WTC11 (cell line): ENCODE measurements at regions not wholly inside any gene's neighbourhood (a gene's known extent, or its start where the extent isn't known, plus 50 kb on each side); places are given as distances from the start of the nearest gene placed in this dataset.

Experiments used
- ATAC-seq: fragments of 200-7000 bp; cut with Tn5 transposase; 2 replicates; pipeline ENCODE4 v1.10.0; 2021; ENCODE audit warnings: mild to moderate bottlenecking, moderate library complexity
- CTCF ChIA-PET: fragments of 300-600 bp; sonication (Branson Sonifier 250); formaldehyde crosslinking; loops from one replicate; lab custom pipeline; 2021; ENCODE audit warnings: antibody characterized with exemption; lab: Charles Lee
- POLR2A ChIA-PET: fragments of 350-600 bp; sonication (Branson Sonifier 250); formaldehyde crosslinking; loops from one replicate; lab custom pipeline; 2021; ENCODE audit warnings: antibody characterized with exemption; lab: Charles Lee
- DNase-seq: peaks from one replicate; pipeline ENCODE4 v3.0.0; 2021; ENCODE audit warnings: low spot score
- H3K27ac Mint-ChIP-seq: 2 replicates; pipeline ENCODE4 v1.8.0; 2021; ENCODE audit warnings: mixed read lengths
- H3K27me3 Mint-ChIP-seq: 2 replicates; pipeline ENCODE4 v1.8.0; 2021; ENCODE audit warnings: low read depth, mild to moderate bottlenecking, moderate library complexity, mixed read lengths
- H3K36me3 Mint-ChIP-seq: 2 replicates; pipeline ENCODE4 v1.8.0; 2021; ENCODE audit warnings: mixed read lengths
- H3K4me1 Mint-ChIP-seq: 2 replicates; pipeline ENCODE4 v1.8.0; 2022; ENCODE audit warnings: mixed read lengths
- H3K4me3 Mint-ChIP-seq: 2 replicates; pipeline ENCODE4 v1.8.0; 2021; ENCODE audit warnings: mild to moderate bottlenecking, moderate library complexity, mixed read lengths
- H3K9me3 Mint-ChIP-seq: 2 replicates; pipeline ENCODE4 v1.8.0; 2021; ENCODE audit warnings: mixed read lengths
- AFF4 ChIP-seq: sonication (generic); formaldehyde crosslinking; IDR thresholded peaks from 2 replicates; pipeline ENCODE4 v1.8.1; 2023; ENCODE audit warnings: mild to moderate bottlenecking, missing genetic modification reagents, borderline replicate concordance
- CREM ChIP-seq: sonication (generic); formaldehyde crosslinking; IDR thresholded peaks from 2 replicates; pipeline ENCODE4 v1.8.1; 2022; ENCODE audit warnings: mild to moderate bottlenecking, missing genetic modification reagents, moderate library complexity
- E2F1 ChIP-seq: sonication (generic); formaldehyde crosslinking; IDR thresholded peaks from 2 replicates; pipeline ENCODE4 v1.8.0; 2022; ENCODE audit warnings: mild to moderate bottlenecking, missing genetic modification reagents
- EMX1 ChIP-seq: fragments of 250-450 bp; sonication (Bioruptor Pico); IDR thresholded peaks from 2 replicates; pipeline ENCODE4 v1.8.0; 2021; ENCODE audit warnings: mild to moderate bottlenecking
- ETV6 ChIP-seq: sonication (generic); formaldehyde crosslinking; IDR thresholded peaks from 2 replicates; pipeline ENCODE4 v1.8.1; 2022; ENCODE audit warnings: mild to moderate bottlenecking, missing genetic modification reagents
- GABPB1 ChIP-seq: sonication (generic); formaldehyde crosslinking; IDR thresholded peaks from 2 replicates; pipeline ENCODE4 v1.8.1; 2023; ENCODE audit warnings: mild to moderate bottlenecking, missing genetic modification reagents
- KAT7 ChIP-seq: sonication (generic); formaldehyde crosslinking; IDR thresholded peaks from 2 replicates; pipeline ENCODE4 v1.8.1; 2023; ENCODE audit warnings: missing genetic modification reagents, mild to moderate bottlenecking, borderline replicate concordance
- SMAD4 ChIP-seq: sonication (generic); formaldehyde crosslinking; IDR thresholded peaks from 2 replicates; pipeline ENCODE4 v1.8.0; 2022; ENCODE audit warnings: mild to moderate bottlenecking, missing genetic modification reagents
- SP1 ChIP-seq: sonication (generic); formaldehyde crosslinking; conservative IDR thresholded peaks from 2 replicates; pipeline ENCODE4 v1.8.1; 2022; ENCODE audit warnings: missing genetic modification reagents
- STAT6 ChIP-seq: sonication (generic); formaldehyde crosslinking; conservative IDR thresholded peaks from 2 replicates; pipeline ENCODE4 v1.8.1; 2023; ENCODE audit warnings: mild to moderate bottlenecking, low read depth, missing genetic modification reagents, moderate library complexity
- USF1 ChIP-seq: sonication (generic); formaldehyde crosslinking; IDR thresholded peaks from 2 replicates; pipeline ENCODE4 v1.8.0; 2022; ENCODE audit warnings: mild to moderate bottlenecking, missing genetic modification reagents
- ZMAT4 ChIP-seq: fragments of 250-450 bp; sonication (Bioruptor Pico); IDR thresholded peaks from 2 replicates; pipeline ENCODE4 v1.9.0; 2021; ENCODE audit warnings: mild to moderate bottlenecking

GRCh38 chr2:144258154-144258553, 261.8 kb downstream of the ZEB2 start (continued):
- TF ChIP-seq E2F1 (CRISPR knock-in tag) (no peak), SP1 (no peak), SMAD4 (CRISPR knock-in tag) (no peak), CREM (no peak), ETV6 (CRISPR knock-in tag) (no peak)

- ChIA-PET POLR2A (no interaction called here), CTCF (no interaction called here)
- Mint-ChIP-seq H3K4me1 (peaks cover 18% of the 10 kb centered on the region), H3K4me3 (no peak overlapping the region), H3K9me3 (peaks cover 62% of the 10 kb centered on the region), H3K27me3 (no peaks in the 10 kb centered on the region; the same call in 1 of the 2 replicates), H3K27ac (no peak overlapping the region), H3K36me3 (peaks cover 64% of the 10 kb centered on the region)
- DNase-seq (no peak), ATAC-seq (no peak)
- TF ChIP-seq EMX1 (CRISPR knock-in tag) (no peak), AFF4 (CRISPR knock-in tag) (no peak), STAT6 (CRISPR knock-in tag) (no peak), ZMAT4 (CRISPR knock-in tag) (no peak)
Measured at GRCh38 chr2:144256996-144257707, 262.8 kb downstream of the ZEB2 start.

GRCh38 chr2:144254342-144255235, 265.3 kb downstream of the ZEB2 start:
- TF ChIP-seq KAT7 (no peak), USF1 (CRISPR knock-in tag) (no peak), GABPB1 (CRISPR knock-in tag) (peak; percentile 67)
- Mint-ChIP-seq H3K9me3 (peaks cover 71% of the 10 kb centered on the region), H3K4me1 (no peaks in the 10 kb centered on the region), H3K27me3 (no peaks in the 10 kb centered on the region; the same call in 1 of the 2 replicates), H3K36me3 (peaks cover 71% of the 10 kb centered on the region), H3K27ac (no peak overlapping the region), H3K4me3 (no peak overlapping the region)
- ChIA-PET POLR2A (interaction anchor here (0.6 kb wide), 1 partner anchor 15 kb away, joined by 3 read pairs; no protein-coding TSS in a partner anchor), CTCF (no interaction called here)
- ATAC-seq (no peak), DNase-seq (no peak)
